HG03066 (cell line): ENCODE measurements at regions not wholly inside any gene's neighbourhood (a gene's known extent, or its start where the extent isn't known, plus 50 kb on each side); places are given as distances from the start of the nearest gene placed in this dataset.

ENCODE experiments used
- ATAC-seq: cut with Tn5 transposase; IDR thresholded peaks from one replicate; pipeline ENCODE4 v1.9.1; 2021; ENCODE audit warnings: low read depth; ENCODE audit not compliant: unreplicated experiment

DNA sequence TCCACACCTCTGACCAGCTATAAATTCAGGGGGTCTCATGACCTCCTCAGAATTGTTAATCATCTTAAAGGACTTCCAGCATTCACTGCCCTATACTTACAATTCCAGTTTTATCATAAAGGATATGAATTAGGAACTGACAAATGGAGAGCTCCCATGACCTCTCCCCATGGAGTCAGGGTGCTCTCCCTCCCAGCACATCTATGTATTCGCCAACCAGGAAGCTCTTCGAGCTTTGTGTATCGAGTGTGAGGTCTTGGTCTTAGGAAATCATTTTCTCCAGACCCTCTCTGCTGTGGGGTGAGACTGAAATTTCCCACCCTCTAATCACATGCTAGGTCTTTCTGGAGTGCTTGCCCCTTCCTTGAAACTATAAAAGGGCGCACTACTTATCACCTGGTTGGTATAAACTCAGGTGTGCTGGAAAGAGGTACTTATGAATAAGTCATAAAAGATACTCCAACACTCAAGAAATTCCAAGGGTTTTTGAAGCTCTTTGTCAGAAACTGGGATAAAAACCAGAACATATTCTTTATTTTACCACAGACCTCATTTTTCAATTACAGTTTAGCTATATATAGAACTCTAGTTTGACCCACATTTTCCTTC is 238.4 kb upstream of the OPRM1 start:
- no peak for ATAC-seq

DNA sequence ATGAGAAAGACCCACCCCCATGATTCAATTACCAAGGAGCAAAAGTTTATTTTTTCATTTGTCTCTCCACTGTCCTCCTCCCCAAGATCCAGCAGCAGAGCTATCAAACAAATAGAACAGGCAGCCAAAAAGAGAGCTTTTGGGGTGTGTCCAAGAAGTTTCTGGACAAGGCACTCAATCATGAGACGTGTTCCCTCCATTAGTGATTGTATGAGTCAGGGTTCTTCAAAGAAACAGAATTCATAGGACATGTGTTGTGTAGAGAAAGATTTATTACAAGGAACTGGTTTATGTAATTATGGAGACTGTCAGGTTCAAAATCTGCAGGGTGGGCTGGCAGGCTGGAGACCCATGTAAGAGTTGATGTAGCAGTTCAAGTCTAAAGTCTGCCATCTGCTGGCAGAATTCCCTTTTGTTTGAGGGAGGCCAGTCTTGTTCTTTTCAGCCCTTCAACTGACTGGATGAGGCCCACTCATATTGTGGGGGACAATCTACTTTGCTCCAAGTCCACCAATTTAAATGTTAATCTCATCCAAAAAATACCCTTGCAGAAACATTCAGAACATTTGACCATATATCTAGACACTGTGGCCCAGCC is 248.1 kb upstream of the OPRM1 start:
- no peak for ATAC-seq

DNA sequence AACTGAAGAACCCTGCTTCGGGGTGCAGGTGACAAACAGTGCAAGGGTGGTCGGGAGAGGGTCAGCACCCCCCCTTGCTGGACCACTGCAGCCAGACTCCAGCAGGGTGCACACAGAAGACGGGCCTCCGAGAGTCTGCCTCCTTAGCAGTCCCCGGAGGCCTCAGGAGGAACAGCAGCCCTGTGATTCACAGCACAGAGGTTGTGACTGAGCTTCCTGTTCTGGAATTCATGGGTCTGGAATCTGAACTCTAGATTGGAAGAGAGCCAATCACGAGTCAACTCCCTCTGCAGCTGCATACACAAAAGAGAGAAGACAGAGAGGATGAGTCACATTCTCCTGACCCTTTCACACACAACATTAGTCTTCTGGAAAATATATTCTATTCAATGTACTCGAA is 249.0 kb upstream of the OPRM1 start:
- no peak for ATAC-seq

DNA sequence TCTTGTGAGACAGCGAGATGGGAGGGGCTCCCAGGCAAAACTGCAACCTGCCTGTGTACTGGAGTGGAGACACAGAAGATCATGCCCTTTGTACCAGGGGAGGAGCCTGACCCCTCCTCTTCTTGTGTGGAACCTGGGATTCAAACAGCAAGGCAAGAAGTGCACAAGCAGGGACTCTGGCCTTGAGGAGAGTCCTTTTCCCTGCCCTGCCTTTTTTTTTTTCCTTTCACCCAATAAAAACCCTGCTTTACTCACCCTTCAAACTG is 251.8 kb upstream of the OPRM1 start:
- no peak for ATAC-seq

DNA sequence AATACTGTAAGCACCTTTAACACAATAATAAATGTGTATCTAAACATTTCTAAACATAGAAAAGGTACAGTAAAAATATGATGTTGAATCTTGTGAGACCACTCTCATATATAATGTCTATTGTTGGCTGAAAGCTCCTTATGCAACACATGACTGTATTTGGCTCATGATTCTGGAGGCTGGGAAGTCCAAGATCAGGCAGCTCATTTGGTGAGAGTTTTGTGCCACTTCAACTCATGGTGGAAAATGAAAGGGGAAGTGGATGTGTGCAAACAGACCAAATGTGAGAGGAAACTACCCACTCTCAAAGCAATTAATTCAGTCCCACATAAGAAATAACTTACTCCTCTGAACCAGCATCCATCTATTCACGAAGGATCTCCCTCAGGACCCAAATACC is 257.7 kb upstream of the OPRM1 start:
- no peak for ATAC-seq

DNA sequence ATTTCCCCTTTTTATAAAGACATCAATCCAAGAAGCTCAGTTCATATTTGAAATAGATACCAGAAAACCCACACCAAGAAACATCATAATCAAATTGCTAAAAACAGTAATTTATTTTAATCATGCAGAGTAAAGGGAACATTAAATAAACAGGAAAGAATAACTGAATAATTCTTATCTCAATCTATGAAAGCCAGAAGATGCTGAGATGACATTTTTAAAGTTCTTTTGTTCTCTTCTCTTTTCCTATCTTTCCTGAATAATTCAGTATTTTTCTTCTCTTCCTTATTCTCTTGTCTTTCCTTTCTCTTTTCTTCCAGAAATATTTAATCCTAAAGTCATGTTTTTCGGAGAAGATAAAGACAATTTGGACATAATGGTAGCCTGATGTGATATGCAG is 259.0 kb upstream of the OPRM1 start:
- no peak for ATAC-seq

DNA sequence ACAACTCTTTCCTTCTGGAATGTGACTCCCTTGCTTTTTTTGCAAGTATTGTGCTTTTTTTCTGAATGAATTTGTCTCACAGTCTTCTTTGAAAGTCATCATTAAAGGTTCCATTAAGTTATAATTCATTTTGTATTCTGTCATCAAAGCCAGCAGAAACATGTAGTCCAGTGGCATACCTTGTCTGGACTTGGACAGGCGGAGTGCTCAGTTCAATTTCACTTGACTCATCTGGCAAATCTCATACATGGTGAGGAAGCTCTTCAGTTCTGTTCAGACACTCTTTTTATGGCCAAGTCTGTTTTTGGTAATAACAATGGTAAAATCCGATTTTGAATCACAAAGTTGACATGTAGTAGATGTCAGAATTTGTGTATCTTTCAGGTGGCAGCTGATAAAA is 260.8 kb upstream of the OPRM1 start:
- ATAC-seq: no peak

DNA sequence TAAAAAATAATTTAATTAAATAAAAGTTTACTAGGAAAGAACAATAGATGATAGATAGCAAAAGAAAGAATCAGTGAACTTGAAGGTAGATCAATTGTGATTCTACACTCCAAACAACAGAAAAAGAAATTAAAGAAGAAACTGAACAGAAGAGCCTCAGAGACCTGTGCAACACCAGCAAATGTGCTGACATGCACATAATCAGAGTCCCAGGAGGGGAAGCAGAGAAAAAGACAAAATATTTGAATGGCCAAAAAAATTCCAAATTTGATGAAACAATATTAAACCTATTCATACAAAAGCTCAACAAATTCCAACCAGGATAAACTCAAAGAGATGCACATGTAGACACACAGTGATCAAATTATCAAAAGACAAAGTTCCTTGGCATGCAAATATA is 267.5 kb upstream of the OPRM1 start:
- no peak for ATAC-seq

DNA sequence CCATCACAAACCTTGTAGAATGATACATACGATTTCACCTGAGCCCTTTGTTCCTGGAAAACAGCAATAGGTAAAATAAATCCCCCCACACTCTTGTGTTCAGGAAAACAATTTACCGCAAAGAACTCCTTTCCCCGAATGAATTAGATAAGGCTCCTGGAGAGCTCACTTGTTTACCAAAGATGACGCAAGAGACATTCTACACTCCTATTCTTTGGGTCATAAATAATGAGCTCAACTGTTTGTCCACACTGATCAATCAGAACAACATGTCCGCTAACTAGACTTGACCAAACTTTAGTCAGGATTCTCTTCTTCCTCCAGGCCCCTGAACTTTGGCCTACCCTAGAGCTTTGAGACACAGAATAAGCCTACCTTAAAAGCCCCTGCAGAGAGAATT is 271.9 kb upstream of the OPRM1 start:
- ATAC-seq: no peak

DNA sequence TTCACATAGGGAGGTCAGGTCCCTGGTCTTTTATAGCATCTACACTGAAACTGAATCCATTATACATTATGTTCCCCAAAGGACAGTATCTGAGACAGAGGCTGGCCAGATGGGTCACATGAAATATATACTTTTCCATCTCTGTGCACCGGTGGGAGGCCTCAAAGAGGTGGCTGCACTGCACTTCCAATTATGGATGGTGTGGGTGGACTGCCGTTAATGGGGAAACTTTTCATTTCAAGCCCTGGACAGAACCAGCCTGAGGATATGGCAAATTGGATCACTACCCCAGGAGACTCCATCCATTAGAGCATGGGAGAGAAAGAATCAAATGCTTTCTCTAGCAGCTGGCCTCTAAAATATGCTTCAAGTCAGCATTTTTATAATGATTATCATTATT is 280.5 kb upstream of the OPRM1 start:
- ATAC-seq: no peak

DNA sequence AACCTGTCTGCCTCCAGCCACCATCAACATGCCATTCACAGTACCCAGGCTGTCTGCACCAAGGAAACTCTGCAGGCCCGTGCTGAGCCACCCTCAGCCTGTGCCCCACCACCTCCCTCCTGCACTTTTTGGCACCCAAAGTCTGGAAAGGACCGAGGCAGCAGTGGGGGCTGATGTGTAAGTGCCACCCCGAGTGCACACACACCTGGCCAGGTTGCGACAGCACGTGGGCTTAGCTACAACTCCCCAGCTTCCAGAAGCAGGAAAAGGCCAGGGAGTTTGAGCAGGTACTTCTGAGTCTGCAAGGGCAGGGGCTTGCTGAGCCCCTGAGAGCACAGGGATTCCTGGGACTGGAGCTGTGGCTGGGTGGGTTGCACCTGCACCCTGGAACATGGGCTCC is 303.3 kb upstream of the OPRM1 start:
- ATAC-seq: no peak

DNA sequence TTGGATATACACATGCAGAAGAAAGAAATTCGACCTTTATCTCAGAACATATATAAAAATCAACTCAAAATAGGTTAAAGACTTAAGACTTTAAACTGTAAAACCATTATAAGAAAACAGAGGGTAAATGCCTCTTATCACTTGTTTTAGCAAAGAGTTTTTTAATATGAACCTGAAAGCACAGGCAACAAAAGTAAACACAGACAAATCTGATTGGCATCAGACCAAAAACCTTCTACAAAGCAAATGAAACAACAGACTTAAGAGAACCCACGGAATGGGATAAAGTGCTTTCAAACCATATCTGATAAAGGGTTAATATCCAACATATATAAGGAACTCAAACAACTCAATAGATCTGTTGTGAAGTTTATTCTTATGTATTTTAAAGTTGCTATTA is 309.9 kb upstream of the OPRM1 start:
- no peak for ATAC-seq

DNA sequence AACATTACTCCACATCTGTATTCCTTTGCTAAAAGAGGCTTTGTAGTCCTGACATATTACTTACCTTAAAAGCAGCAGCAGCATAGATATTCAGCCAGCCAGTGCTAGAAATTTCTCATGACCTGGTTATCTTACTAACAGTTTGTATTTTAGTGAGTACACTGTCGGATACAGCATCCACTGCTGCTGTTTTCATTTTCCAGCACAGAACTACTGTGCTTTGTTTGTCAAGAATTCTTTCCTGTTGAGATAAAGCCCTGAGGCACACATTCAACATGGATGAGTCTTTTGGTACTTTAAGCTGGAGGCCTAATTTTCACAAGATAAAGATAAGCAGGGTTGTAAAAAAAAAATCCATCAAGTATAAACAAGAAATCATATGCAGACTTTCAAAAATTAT is 311.2 kb upstream of the OPRM1 start:
- no peak for ATAC-seq

DNA sequence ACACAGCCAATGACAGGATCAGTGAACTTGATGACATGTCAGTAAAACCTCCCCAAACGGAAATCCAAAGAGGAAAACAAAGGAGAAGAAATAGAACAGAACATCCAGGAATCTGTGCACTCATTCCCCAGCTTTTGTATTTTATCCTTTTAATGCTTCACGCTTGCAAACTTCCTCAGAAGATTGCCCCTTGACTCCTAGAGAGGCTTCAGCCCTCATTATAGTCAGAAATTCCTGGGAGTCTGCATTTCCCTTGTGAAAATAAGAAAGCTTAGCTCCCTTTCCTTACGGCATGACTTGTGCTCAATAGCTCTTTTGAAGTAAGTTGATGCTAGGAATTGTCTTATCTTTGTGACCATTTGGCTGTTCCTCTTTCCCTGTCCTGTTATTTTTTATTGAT is 313.6 kb upstream of the OPRM1 start:
- no peak for ATAC-seq

DNA sequence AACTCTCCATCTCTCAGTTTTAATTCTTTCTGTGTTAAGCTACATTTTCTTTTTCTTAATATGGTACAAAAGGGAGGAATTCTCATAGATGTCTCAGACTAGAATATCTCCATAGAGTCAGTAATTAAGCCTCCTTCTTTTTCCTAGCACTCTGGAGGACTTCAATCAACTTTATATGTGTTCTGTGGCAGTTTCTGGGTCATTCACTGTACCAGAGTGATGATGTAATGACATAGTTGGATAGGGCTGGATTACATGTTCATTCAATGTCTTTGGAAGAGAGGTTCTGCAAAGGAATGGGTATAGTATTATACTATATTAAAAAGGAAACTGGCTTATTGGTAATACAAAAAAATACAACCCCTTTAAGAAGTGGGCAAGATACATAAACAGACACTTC is 318.3 kb upstream of the OPRM1 start:
- no peak for ATAC-seq

DNA sequence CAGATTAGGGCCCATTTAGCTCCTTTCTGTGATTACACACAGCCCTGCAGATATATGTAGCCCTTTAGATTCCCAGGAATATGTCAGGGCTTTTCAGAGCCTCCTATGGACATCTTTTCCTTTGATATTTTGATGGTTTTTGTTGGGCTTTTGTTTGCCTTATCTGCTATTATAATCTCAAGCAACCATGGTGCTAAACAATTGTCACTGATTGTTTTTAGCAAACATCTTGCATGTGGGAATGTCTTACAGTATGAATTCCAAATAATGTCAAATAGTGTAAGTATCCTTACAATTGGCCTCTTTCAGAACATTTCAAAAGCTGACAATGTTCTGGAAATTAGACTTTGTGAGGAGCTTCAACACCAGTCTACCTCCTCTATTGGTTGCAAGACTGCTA is 333.6 kb upstream of the OPRM1 start:
- no peak for ATAC-seq

DNA sequence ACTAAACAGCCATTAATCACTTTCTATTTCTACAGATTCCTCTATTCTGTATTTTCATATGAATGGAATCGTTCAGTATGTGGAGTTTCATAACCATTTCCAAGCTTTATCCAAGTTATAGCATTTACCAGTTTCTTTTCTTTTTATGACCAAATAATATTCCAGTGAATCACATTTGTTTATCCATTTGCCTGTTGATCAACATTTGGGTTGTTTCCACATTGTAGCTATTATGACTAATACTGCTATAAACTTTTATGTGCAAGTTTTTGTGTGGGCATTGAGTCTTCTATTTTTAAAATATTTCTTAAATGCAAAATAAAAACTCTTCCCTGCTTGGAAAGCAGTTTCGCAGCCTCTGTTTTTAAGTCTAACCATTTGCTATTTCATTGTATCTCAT is 336.4 kb upstream of the OPRM1 start:
- ATAC-seq: no peak

DNA sequence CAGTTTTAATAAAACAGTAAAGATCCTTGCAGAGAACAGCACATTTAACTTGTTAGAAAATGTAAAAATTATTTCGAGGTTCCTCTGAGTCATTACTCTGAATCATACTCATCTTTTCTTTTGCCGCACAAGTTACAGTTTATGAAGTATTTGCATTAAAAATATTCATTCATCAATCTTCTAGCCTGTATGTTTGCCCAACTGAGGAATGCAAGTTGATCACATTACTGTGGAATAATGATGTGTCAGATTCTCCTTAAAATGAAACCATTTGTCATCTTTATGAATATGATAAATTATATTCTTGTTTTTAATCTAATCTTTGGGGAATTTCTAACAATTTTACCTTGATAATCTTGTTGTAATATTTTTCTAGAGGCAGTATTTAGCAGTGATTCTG is 340.4 kb upstream of the OPRM1 start:
- ATAC-seq: no peak

DNA sequence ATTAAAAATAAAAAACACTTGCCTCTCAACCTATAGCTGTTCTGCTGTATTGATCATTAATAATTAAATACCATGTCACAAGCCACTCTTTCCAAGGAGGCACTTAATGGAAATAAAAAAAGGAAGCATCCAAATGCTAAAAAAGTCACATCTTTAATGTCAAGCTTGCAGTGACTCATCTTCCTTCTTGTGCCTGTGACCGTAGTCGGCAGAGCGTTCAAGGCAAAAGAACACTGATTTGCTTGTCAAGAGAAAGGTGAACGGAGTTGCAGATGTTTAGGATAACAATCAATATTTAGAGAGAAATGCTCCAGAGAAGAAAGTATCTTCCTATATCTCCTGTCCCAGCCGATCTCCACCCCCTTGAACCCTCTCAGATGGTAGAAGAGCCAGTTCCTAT is 341.0 kb upstream of the OPRM1 start:
- ATAC-seq: no peak

DNA sequence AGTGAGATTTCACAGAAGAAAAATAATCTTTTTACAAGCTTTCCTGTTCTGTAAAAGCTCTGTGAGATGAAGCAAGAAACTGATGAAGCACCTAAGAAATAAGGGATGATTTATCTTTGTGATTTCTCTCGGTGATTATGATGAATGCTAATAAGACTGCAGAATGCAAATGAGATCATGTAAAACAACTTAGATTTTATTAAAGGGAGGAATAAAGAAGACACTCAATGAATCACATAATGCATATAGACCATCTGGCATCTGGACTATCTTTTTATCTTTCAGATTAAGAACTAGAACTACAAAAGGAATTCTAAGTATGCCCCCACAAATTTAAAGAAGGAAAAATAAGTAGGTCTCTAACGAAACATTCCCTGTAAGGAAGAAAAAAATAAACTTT is 361.5 kb upstream of the OPRM1 start:
- no peak for ATAC-seq

DNA sequence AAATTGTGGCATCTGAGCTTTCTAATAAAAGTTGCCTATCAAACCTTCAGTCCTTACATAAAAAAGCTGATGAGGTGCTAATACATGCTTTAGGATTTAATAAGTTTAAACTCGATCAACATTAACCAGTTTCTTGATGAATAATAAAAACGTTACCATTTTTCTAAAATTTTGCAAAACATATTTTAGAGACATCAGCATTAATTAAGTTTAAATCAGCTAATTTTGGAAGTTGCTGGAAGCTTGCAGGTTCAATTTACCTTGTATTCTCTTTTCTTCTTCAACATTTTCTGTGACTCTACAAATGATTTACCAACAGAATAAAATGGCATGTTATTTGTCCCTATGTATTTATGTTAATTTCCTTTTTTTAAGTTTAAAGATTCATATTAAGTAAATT is 365.3 kb upstream of the OPRM1 start:
- ATAC-seq: no peak

DNA sequence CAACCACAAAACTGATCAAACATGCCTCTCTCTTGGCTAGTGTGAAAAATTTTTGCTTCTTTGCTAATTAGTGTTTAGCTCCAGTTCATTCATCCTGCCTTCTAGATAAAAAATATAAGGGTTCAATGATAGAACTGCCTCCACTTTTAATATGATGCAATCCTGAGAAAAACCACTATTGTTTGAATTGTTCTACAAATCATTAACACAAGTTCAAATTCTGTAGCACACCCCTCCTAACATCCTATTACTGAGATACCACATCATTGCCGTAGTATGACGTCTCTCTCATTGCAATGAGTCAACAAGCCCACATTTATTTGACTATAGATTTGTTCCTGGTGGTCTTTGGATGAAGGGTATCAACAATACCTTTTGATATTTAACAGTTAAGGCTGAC is 365.8 kb upstream of the OPRM1 start:
- no peak for ATAC-seq

DNA sequence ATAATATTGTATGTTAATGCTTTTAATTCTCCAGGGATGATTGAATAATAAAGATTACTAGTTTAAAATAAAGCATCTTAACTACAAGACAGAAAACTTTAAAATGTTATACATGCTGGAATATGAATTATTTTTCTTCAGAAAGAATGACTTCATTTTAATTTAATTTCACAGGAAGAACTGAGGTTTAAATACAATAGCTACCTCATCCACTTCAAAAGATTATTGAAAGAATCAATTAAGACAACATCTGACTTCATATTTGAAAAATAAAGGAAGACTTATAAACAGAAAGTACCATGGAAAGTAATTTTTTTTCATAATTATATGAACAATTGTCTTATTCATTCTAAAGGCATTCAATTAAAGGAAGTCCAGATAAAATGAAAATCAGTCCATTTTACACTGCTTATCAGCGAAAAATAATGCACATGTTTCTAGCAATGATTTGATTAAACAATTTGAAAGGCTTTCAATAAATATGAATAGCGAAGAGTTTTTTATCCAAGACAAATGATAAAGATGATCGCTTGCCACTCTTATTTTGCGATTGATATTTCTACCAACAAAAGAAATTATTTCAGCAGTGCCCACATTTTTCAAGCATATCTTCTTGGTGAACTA is 368.5 kb upstream of the OPRM1 start:
- ATAC-seq: no peak
